Mesenchymal stem cell (in vitro differentiated cells and primary cell): ENCODE measurements at regions not wholly inside any gene's neighbourhood (a gene's known extent, or its start where the extent isn't known, plus 50 kb on each side); places are given as distances from the start of the nearest gene placed in this dataset.

Experiments used
- DNase-seq: peaks from one replicate; pipeline ENCODE4 v3.0.0-alpha.2; 2013
- H2AFZ ChIP-seq: one replicate; pipeline ENCODE4 v1.6.1; 2013; ENCODE audit warnings: low read depth, mild to moderate bottlenecking, control low read depth, inconsistent platforms, low read length, moderate library complexity
- H2AK5ac ChIP-seq: 2 replicates; pipeline ENCODE4 v1.6.1; 2013; ENCODE audit warnings: low read length, moderate library complexity, mild to moderate bottlenecking, inconsistent platforms; ENCODE audit not compliant: severe bottlenecking
- H2BK120ac ChIP-seq: one replicate; pipeline ENCODE4 v1.6.1; 2013; ENCODE audit warnings: low read depth, mild to moderate bottlenecking, inconsistent platforms, low read length, moderate library complexity
- H2BK12ac ChIP-seq, 2 experiments: one replicate each; pipeline ENCODE4 v1.6.1; 2013; ENCODE audit warnings: inconsistent platforms in 2 of 2, low read length in 2 of 2, mild to moderate bottlenecking in 2 of 2, moderate library complexity in 2 of 2, control low read depth in 1 of 2
- H2BK15ac ChIP-seq: one replicate; pipeline ENCODE4 v1.6.1; 2013; ENCODE audit warnings: mild to moderate bottlenecking, low read depth, inconsistent platforms; ENCODE audit not compliant: poor library complexity, severe bottlenecking
- H2BK5ac ChIP-seq: 2 replicates; pipeline ENCODE4 v1.6.1; 2013; ENCODE audit warnings: low read depth, mild to moderate bottlenecking, low read length, control low read depth, inconsistent platforms; ENCODE audit not compliant: poor library complexity, severe bottlenecking
- H3K14ac ChIP-seq, 2 experiments: one replicate each; pipeline ENCODE4 v1.6.1; 2013; ENCODE audit warnings: inconsistent platforms in 2 of 2, low read length in 2 of 2, control low read depth in 1 of 2, mild to moderate bottlenecking in 1 of 2, moderate library complexity in 1 of 2
- H3K18ac ChIP-seq, 2 experiments: one replicate each; pipeline ENCODE4 v1.6.1; 2013; ENCODE audit warnings: inconsistent platforms in 2 of 2, low read length in 2 of 2, control low read depth in 1 of 2, low read depth in 1 of 2, mild to moderate bottlenecking in 1 of 2
- H3K23ac ChIP-seq, 2 experiments: one replicate each; pipeline ENCODE4 v1.6.1; 2013; ENCODE audit warnings: inconsistent platforms in 2 of 2, low read length in 2 of 2, mild to moderate bottlenecking in 2 of 2, moderate library complexity in 2 of 2, control low read depth in 1 of 2
- H3K27ac ChIP-seq: 2 replicates; pipeline ENCODE4 v1.5.1; 2013; ENCODE audit warnings: mild to moderate bottlenecking, moderate library complexity, low read length, control low read depth, inconsistent platforms; ENCODE audit not compliant: poor library complexity, severe bottlenecking
- H3K27me3 ChIP-seq, 2 experiments: 2 replicates each; pipeline versions ENCODE4 v1.6.1 to v1.7.0; 2013; ENCODE audit warnings: low read length in 2 of 2, mild to moderate bottlenecking in 2 of 2, moderate library complexity in 2 of 2, control low read depth in 1 of 2, inconsistent platforms in 1 of 2; ENCODE audit not compliant: control insufficient read depth in 1 of 2, insufficient read depth in 1 of 2
- H3K36me3 ChIP-seq, 2 experiments: 2 replicates each; pipeline versions ENCODE4 v1.6.1 to v1.7.0; 2013; ENCODE audit warnings: low read length in 2 of 2, control low read depth in 1 of 2, inconsistent platforms in 1 of 2, low read depth in 1 of 2, mild to moderate bottlenecking in 1 of 2; ENCODE audit not compliant: insufficient read depth in 2 of 2, control insufficient read depth in 1 of 2
- H3K4ac ChIP-seq, 2 experiments: one replicate each; pipeline ENCODE4 v1.6.1; 2013; ENCODE audit warnings: inconsistent platforms in 2 of 2, low read length in 2 of 2, mild to moderate bottlenecking in 2 of 2, moderate library complexity in 2 of 2, control low read depth in 1 of 2, low read depth in 1 of 2
- H3K4me1 ChIP-seq: 2 replicates; pipeline ENCODE4 v1.6.1; 2013; ENCODE audit warnings: low read depth, low read length, control low read depth; ENCODE audit not compliant: control insufficient read depth, insufficient read depth
- H3K4me2 ChIP-seq: 2 replicates; pipeline ENCODE4 v1.6.1; 2013; ENCODE audit warnings: low read length, mild to moderate bottlenecking, inconsistent platforms; ENCODE audit not compliant: poor library complexity, severe bottlenecking
- H3K4me3 ChIP-seq, 2 experiments: 2 replicates each; pipeline versions ENCODE4 v1.5.1 to v1.7.0; 2013; ENCODE audit warnings: low read length in 2 of 2, mild to moderate bottlenecking in 2 of 2, control low read depth in 1 of 2, low read depth in 1 of 2; ENCODE audit not compliant: insufficient read depth in 1 of 2
- H3K79me1 ChIP-seq: replicated peaks from 2 replicates; pipeline ENCODE4 v1.6.1; 2013; ENCODE audit warnings: mild to moderate bottlenecking, control low read depth, low read length, inconsistent platforms; ENCODE audit not compliant: poor library complexity, severe bottlenecking
- H3K9ac ChIP-seq: 2 replicates; pipeline ENCODE4 v1.7.0; 2013; ENCODE audit warnings: mild to moderate bottlenecking, low read length, moderate library complexity
- H3K9me3 ChIP-seq: 2 replicates; pipeline ENCODE4 v1.7.0; 2013; ENCODE audit warnings: mild to moderate bottlenecking, low read length; ENCODE audit not compliant: control insufficient read depth
- H4K8ac ChIP-seq: one replicate; pipeline ENCODE4 v1.6.1; 2013; ENCODE audit warnings: inconsistent platforms, mild to moderate bottlenecking, low read length, moderate library complexity
- H4K91ac ChIP-seq: one replicate; pipeline ENCODE4 v1.6.1; 2013; ENCODE audit warnings: mild to moderate bottlenecking, low read length, inconsistent platforms
- WGBS: methylation state at CpG from one replicate; pipeline ENCODE4 v1.1.7; 2013; ENCODE audit warnings: mixed read lengths; 5-methylcytosine and 5-hydroxymethylcytosine counted together

- H3K23ac ChIP-seq = no peak overlapping the region
- H3K9ac ChIP-seq = no peak overlapping the region
- no peak overlapping the region for H2BK5ac ChIP-seq
- H3K4me2 ChIP-seq = no peak overlapping the region
- no peaks in the 10 kb centered on the region for H3K4me1 ChIP-seq
- no peak overlapping the region for H2BK12ac ChIP-seq
- H3K27me3 ChIP-seq = no peaks in the 10 kb centered on the region
- no peak overlapping the region for H2AFZ ChIP-seq
- no peak overlapping the region for H2BK15ac ChIP-seq
- H3K4me3 ChIP-seq = no peak overlapping the region
- H2AK5ac ChIP-seq = no peak overlapping the region
- H3K79me1 ChIP-seq = no peaks in the 10 kb centered on the region
- WGBS = 0% methylated on average over 1 of the region's 1 CpG
- no peak overlapping the region for H4K8ac ChIP-seq
- H4K91ac ChIP-seq = no peak overlapping the region
- no peaks in the 10 kb centered on the region for H3K36me3 ChIP-seq
- H3K14ac ChIP-seq = no peak overlapping the region
- H3K9me3 ChIP-seq = no peaks in the 10 kb centered on the region
- H3K4ac ChIP-seq = no peak overlapping the region
- H2BK120ac ChIP-seq = no peak overlapping the region
- H3K18ac ChIP-seq = no peak overlapping the region
- H3K27ac ChIP-seq = no peak overlapping the region
- DNase-seq = no peak
Observed at GRCh38 chr18:27478459-27478858, 293.4 kb upstream of the CHST9 start.

GRCh38 chr18:27473318-27473717 lies 288.2 kb upstream of the CHST9 start:
- Histone ChIP-seq H2AK5ac (no peak overlapping the region), H3K4me3 (no peak overlapping the region), H3K79me1 (no peaks in the 10 kb centered on the region), H3K4me1 (no peaks in the 10 kb centered on the region), H2BK12ac (no peak overlapping the region), H2BK15ac (no peak overlapping the region), H4K8ac (no peak overlapping the region), H3K18ac (no peak overlapping the region), H3K36me3 (no peaks in the 10 kb centered on the region), H2AFZ (no peak overlapping the region), H2BK5ac (no peak overlapping the region), H3K27me3 (no peaks in the 10 kb centered on the region), H2BK120ac (no peak overlapping the region), H3K4ac (no peak overlapping the region), H3K23ac (no peak overlapping the region), H3K9ac (no peak overlapping the region), H3K14ac (no peak overlapping the region), H4K91ac (no peak overlapping the region), H3K9me3 (no peaks in the 10 kb centered on the region), H3K27ac (no peak overlapping the region), H3K4me2 (no peak overlapping the region)
- WGBS = 94% methylated on average over 5 of the region's 6 CpGs
- DNase-seq = no peak

GRCh38 chr18:27467073-27467472 lies 282.0 kb upstream of the CHST9 start:
- no peak for DNase-seq
- H3K27me3 ChIP-seq = no peaks in the 10 kb centered on the region
- no peak overlapping the region for H2BK15ac ChIP-seq

GRCh38 chr18:27461957-27462356 lies 276.8 kb upstream of the CHST9 start:
- 88% methylated on average over 1 of the region's 1 CpG for WGBS
- no peak overlapping the region for H3K27ac ChIP-seq
- no peak overlapping the region for H4K8ac ChIP-seq
- H3K36me3 ChIP-seq = no peaks in the 10 kb centered on the region
- peak overlapping the region in 1 of 2 experiments; percentile 86 for H3K14ac ChIP-seq
- no peak overlapping the region for H2BK5ac ChIP-seq
- H3K4ac ChIP-seq = no peak overlapping the region
- H2BK120ac ChIP-seq = no peak overlapping the region
- no peak overlapping the region for H4K91ac ChIP-seq
- H2BK15ac ChIP-seq = no peak overlapping the region
- H3K9me3 ChIP-seq = no peaks in the 10 kb centered on the region
- no peak overlapping the region for H2BK12ac ChIP-seq
- H3K18ac ChIP-seq = no peak overlapping the region
- no peak overlapping the region for H3K23ac ChIP-seq
- H2AFZ ChIP-seq = no peak overlapping the region
- no peaks in the 10 kb centered on the region for H3K27me3 ChIP-seq
- no peak for DNase-seq
- no peak overlapping the region for H3K4me3 ChIP-seq
- H3K79me1 ChIP-seq = no peaks in the 10 kb centered on the region
- H3K4me2 ChIP-seq = no peak overlapping the region
- no peaks in the 10 kb centered on the region for H3K4me1 ChIP-seq
- H3K9ac ChIP-seq = no peak overlapping the region
- no peak overlapping the region for H2AK5ac ChIP-seq

More at GRCh38 chr18:27467073-27467472, 282.0 kb upstream of the CHST9 start:
- no peaks in the 10 kb centered on the region for H3K36me3 ChIP-seq
- no peaks in the 10 kb centered on the region for H3K79me1 ChIP-seq
- no peak overlapping the region for H4K8ac ChIP-seq
- H2BK12ac ChIP-seq = no peak overlapping the region
- H2AFZ ChIP-seq = no peak overlapping the region
- no peak overlapping the region for H3K23ac ChIP-seq
- no peaks in the 10 kb centered on the region for H3K9me3 ChIP-seq
- H3K18ac ChIP-seq = no peak overlapping the region
- no peak overlapping the region for H3K27ac ChIP-seq
- no peak overlapping the region for H4K91ac ChIP-seq
- no peak overlapping the region for H2BK5ac ChIP-seq
- no peak overlapping the region for H2BK120ac ChIP-seq
- no peak overlapping the region for H3K9ac ChIP-seq
- H2AK5ac ChIP-seq = no peak overlapping the region
- no peak overlapping the region for H3K4me3 ChIP-seq
- H3K4me1 ChIP-seq = no peaks in the 10 kb centered on the region
- H3K4me2 ChIP-seq = no peak overlapping the region
- H3K14ac ChIP-seq = no peak overlapping the region
- H3K4ac ChIP-seq = no peak overlapping the region
